HG03159 (cell line): ENCODE measurements at regions not wholly inside any gene's neighbourhood (a gene's known extent, or its start where the extent isn't known, plus 50 kb on each side); places are given as distances from the start of the nearest gene placed in this dataset.
"Not testable (repeated sequence)": the region's sequence is repeated elsewhere in the genome, so short reads cannot be mapped to it uniquely, and the experiment has no call there.

ENCODE experiments used
- ATAC-seq: cut with Tn5 transposase; IDR thresholded peaks from one replicate; pipeline ENCODE4 v1.9.1; 2021; ENCODE audit warnings: mild to moderate bottlenecking, moderate library complexity; ENCODE audit not compliant: unreplicated experiment

GRCh38 chr4:71204056-71204455, 134.8 kb upstream of the SLC4A4 start:
- ATAC-seq, result no peak

GRCh38 chr4:71206763-71207162, 132.1 kb upstream of the SLC4A4 start:
- no peak for ATAC-seq

- ATAC-seq, result no peak
Observed at GRCh38 chr4:71209161-71209560, 129.7 kb upstream of the SLC4A4 start.

GRCh38 chr4:71210823-71211222, 128.0 kb upstream of the SLC4A4 start:
- ATAC-seq, result no peak

- ATAC-seq, result no peak
Observed at GRCh38 chr4:71211748-71212147, 127.1 kb upstream of the SLC4A4 start.

- ATAC-seq, result no peak
Observed at GRCh38 chr4:71212216-71212615, 126.6 kb upstream of the SLC4A4 start.

GRCh38 chr4:71214578-71214977, 124.2 kb upstream of the SLC4A4 start:
- ATAC-seq, result no peak

GRCh38 chr4:71216316-71216959, 122.4 kb upstream of the SLC4A4 start:
- ATAC-seq, result no peak

- no peak for ATAC-seq
Observed at GRCh38 chr4:71217688-71218087, 121.1 kb upstream of the SLC4A4 start.

- not testable (repeated sequence) for ATAC-seq
Observed at GRCh38 chr4:71220848-71221247, 118.0 kb upstream of the SLC4A4 start.

- ATAC-seq, result no peak
Observed at GRCh38 chr4:71221510-71222466, 117.0 kb upstream of the SLC4A4 start.

GRCh38 chr4:71222661-71223060, 116.2 kb upstream of the SLC4A4 start:
- ATAC-seq, result no peak

GRCh38 chr4:71229477-71230270, 109.1 kb upstream of the SLC4A4 start:
- no peak for ATAC-seq

- ATAC-seq, result no peak
Observed at GRCh38 chr4:71230271-71231128, 108.3 kb upstream of the SLC4A4 start.

GRCh38 chr4:71231129-71232055, 107.4 kb upstream of the SLC4A4 start:
- ATAC-seq, result no peak

- no peak for ATAC-seq
Observed at GRCh38 chr4:71232056-71232430, 106.8 kb upstream of the SLC4A4 start.

- ATAC-seq, result no peak
Observed at GRCh38 chr4:71232846-71233245, 106.0 kb upstream of the SLC4A4 start.

- no peak for ATAC-seq
Observed at GRCh38 chr4:71235311-71236201, 103.3 kb upstream of the SLC4A4 start.
